HG03342 (cell line): ENCODE measurements at regions not wholly inside any gene's neighbourhood (a gene's known extent, or its start where the extent isn't known, plus 50 kb on each side); places are given as distances from the start of the nearest gene placed in this dataset.

ENCODE experiments used
- ATAC-seq: cut with Tn5 transposase; IDR thresholded peaks from one replicate; pipeline ENCODE4 v1.9.1; 2021; ENCODE audit warnings: mild to moderate bottlenecking, moderate library complexity; ENCODE audit not compliant: unreplicated experiment

GRCh38 chr11:80255021-80255420 is 814.2 kb upstream of the TENM4 start:
- ATAC-seq, result no peak

- no peak for ATAC-seq
Measured at GRCh38 chr11:80241766-80242165, 800.9 kb upstream of the TENM4 start.

GRCh38 chr11:80240245-80240644 is 799.4 kb upstream of the TENM4 start:
- no peak for ATAC-seq

- no peak for ATAC-seq
Measured at GRCh38 chr11:80239217-80239616, 798.4 kb upstream of the TENM4 start.

- no peak for ATAC-seq
Measured at GRCh38 chr11:80227915-80228314, 787.1 kb upstream of the TENM4 start.

- ATAC-seq, result no peak
Measured at GRCh38 chr11:80214413-80214812, 773.6 kb upstream of the TENM4 start.

GRCh38 chr11:80211673-80212072 is 770.8 kb upstream of the TENM4 start:
- no peak for ATAC-seq

- no peak for ATAC-seq
Measured at GRCh38 chr11:80204021-80204420, 763.2 kb upstream of the TENM4 start.

GRCh38 chr11:80196932-80197554 is 756.2 kb upstream of the TENM4 start:
- ATAC-seq, result no peak

GRCh38 chr11:80196041-80196440 is 755.2 kb upstream of the TENM4 start:
- no peak for ATAC-seq

- no peak for ATAC-seq
Measured at GRCh38 chr11:80194625-80195024, 753.8 kb upstream of the TENM4 start.

GRCh38 chr11:80194016-80194415 is 753.2 kb upstream of the TENM4 start:
- ATAC-seq, result no peak

GRCh38 chr11:80188076-80188627 is 747.3 kb upstream of the TENM4 start:
- no peak for ATAC-seq

GRCh38 chr11:80186692-80187091 is 745.9 kb upstream of the TENM4 start:
- no peak for ATAC-seq

GRCh38 chr11:80182901-80183300 is 742.1 kb upstream of the TENM4 start:
- no peak for ATAC-seq

- ATAC-seq, result no peak
Measured at GRCh38 chr11:80173371-80174136, 732.7 kb upstream of the TENM4 start.

GRCh38 chr11:80168796-80169195 is 728.0 kb upstream of the TENM4 start:
- ATAC-seq, result no peak

- no peak for ATAC-seq
Measured at GRCh38 chr11:80167766-80168165, 726.9 kb upstream of the TENM4 start.

GRCh38 chr11:80165744-80166143 is 724.9 kb upstream of the TENM4 start:
- ATAC-seq, result no peak

GRCh38 chr11:80163441-80163840 is 722.6 kb upstream of the TENM4 start:
- no peak for ATAC-seq

- ATAC-seq, result no peak
Measured at GRCh38 chr11:80163011-80163410, 722.2 kb upstream of the TENM4 start.

- ATAC-seq, result no peak
Measured at GRCh38 chr11:80162387-80162786, 721.6 kb upstream of the TENM4 start.
